ENCODE measurements at regions not wholly inside any gene's neighbourhood (a gene's known extent, or its start where the extent isn't known, plus 50 kb on each side); places are given as distances from the start of the nearest gene placed in this dataset.

- WGBS (ENCODE audit: low lambda C conversion rate) = 47% methylated on average over 14 of the region's 14 CpGs
- H2AFZ ChIP-seq (ENCODE audit: low read length) = no peak overlapping the region
- CTCF ChIA-PET (ENCODE audit: low intra/inter-chr PET ratio, low total read pairs) = no interaction called here
- H3K4me3 ChIP-seq (replicated peaks in 1 of 3; ENCODE audit: insufficient read depth in 1 of 3, low read depth in 2 of 3, low read length in 3 of 3) = no peak overlapping the region
- H3K79me2 ChIP-seq (ENCODE audit: insufficient read depth, low read length) = no peaks in the 10 kb centered on the region
- H3K27me3 ChIP-seq (ENCODE audit: control insufficient read depth in 1 of 2, insufficient read depth in 2 of 2, low read length in 2 of 2) = peaks cover 9 to 53% of the 10 kb centered on the region in 2 experiments
- no peak for ATAC-seq
- no peak overlapping the region for H3K4me2 ChIP-seq (ENCODE audit: low read depth, low read length)
- no peaks in the 10 kb centered on the region for H3K4me1 ChIP-seq (ENCODE audit: insufficient read depth, low read length)
- POLR2A ChIA-PET = no interaction called here
- no peak for DNase-seq (ENCODE audit: low spot score)
- H3K9ac ChIP-seq (ENCODE audit: insufficient read depth, low read depth, low read length) = no peak overlapping the region
- intact Hi-C loops (cut with micrococcal nuclease; ENCODE audit: unreplicated experiment) (no loop called here), in situ Hi-C loops (cut with HindIII; ENCODE audit: extremely low pct_ligation_motif_present, low pct_unique_long_range_greater_than_20kb) (no loop called here)
- H4K20me1 ChIP-seq (ENCODE audit: insufficient read depth, low read length) = no peaks in the 10 kb centered on the region
- TF ChIP-seq PHF21A (CRISPR knock-in tag; IDR thresholded peaks at IDR 0.05) (no peak), ARNT (IDR thresholded peaks at IDR 0.05) (no peak)
- no peak for FAIRE-seq
- no TSS peak for BruUV-seq (replicated peaks)
- H3K27ac ChIP-seq (ENCODE audit: extremely low read length, insufficient read depth, low read length) = no peak overlapping the region
- no peaks in the 10 kb centered on the region for H3K36me3 ChIP-seq (replicated peaks in 1 of 2; ENCODE audit: control insufficient read depth in 1 of 2, insufficient read depth in 2 of 2, low read length in 2 of 2)
- H3K9me3 ChIP-seq (ENCODE audit: low read length) = no peaks in the 10 kb centered on the region
Observed at GRCh38 chr2:120969613-120970355, 234.1 kb downstream of the GLI2 start.

GRCh38 chr2:120971866-120972265 lies 236.2 kb downstream of the GLI2 start:
- in situ Hi-C loops (cut with HindIII; ENCODE audit: extremely low pct_ligation_motif_present, low pct_unique_long_range_greater_than_20kb) = no loop called here
- no peaks in the 10 kb centered on the region for H4K20me1 ChIP-seq (ENCODE audit: insufficient read depth, low read length)
- no peak overlapping the region for H3K9ac ChIP-seq (ENCODE audit: insufficient read depth, low read depth, low read length)
- H2AFZ ChIP-seq (ENCODE audit: low read length) = no peak overlapping the region
- H3K79me2 ChIP-seq (ENCODE audit: insufficient read depth, low read length) = no peaks in the 10 kb centered on the region
- H3K4me2 ChIP-seq (ENCODE audit: low read depth, low read length) = no peak overlapping the region
- no peaks in the 10 kb centered on the region for H3K9me3 ChIP-seq (ENCODE audit: low read length)
- no peak for DNase-seq (ENCODE audit: low spot score)
- intact Hi-C loops (cut with micrococcal nuclease; ENCODE audit: unreplicated experiment) = no loop called here
- H3K27ac ChIP-seq (ENCODE audit: extremely low read length, insufficient read depth, low read length) = no peak overlapping the region
- no TSS peak for BruUV-seq (replicated peaks)
- CTCF ChIA-PET (ENCODE audit: low intra/inter-chr PET ratio, low total read pairs) = no interaction called here
- POLR2A ChIA-PET = no interaction called here
- peaks cover 11 to 56% of the 10 kb centered on the region in 2 experiments for H3K27me3 ChIP-seq (ENCODE audit: control insufficient read depth in 1 of 2, insufficient read depth in 2 of 2, low read length in 2 of 2)
- FAIRE-seq = no peak
- WGBS (ENCODE audit: low lambda C conversion rate) = 68% methylated on average over 5 of the region's 12 CpGs
- no peak overlapping the region for H3K4me3 ChIP-seq (replicated peaks in 1 of 3; ENCODE audit: insufficient read depth in 1 of 3, low read depth in 2 of 3, low read length in 3 of 3)
- H3K4me1 ChIP-seq (ENCODE audit: insufficient read depth, low read length) = no peaks in the 10 kb centered on the region
- no peaks in the 10 kb centered on the region for H3K36me3 ChIP-seq (replicated peaks in 1 of 2; ENCODE audit: control insufficient read depth in 1 of 2, insufficient read depth in 2 of 2, low read length in 2 of 2)
- ATAC-seq = no peak
- no peak for TF ChIP-seq FOXO1 (CRISPR knock-in tag; IDR thresholded peaks at IDR 0.05)
- no peak for TF ChIP-seq PREB (CRISPR knock-in tag; IDR thresholded peaks at IDR 0.05)
- no peak for TF ChIP-seq KMT2A (CRISPR knock-in tag; IDR thresholded peaks at IDR 0.05)
- TF ChIP-seq ZNF431 (CRISPR knock-in tag; IDR thresholded peaks at IDR 0.05; ENCODE audit: borderline replicate concordance, low read depth) = no peak
- no peak for TF ChIP-seq ZBTB26 (CRISPR knock-in tag; IDR thresholded peaks at IDR 0.05; ENCODE audit: borderline replicate concordance)
- TF ChIP-seq PITX1 (CRISPR knock-in tag; IDR thresholded peaks at IDR 0.05) = no peak
- TF ChIP-seq ZFYVE20 (CRISPR knock-in tag; IDR thresholded peaks at IDR 0.05; ENCODE audit: borderline replicate concordance, low read depth) = no peak
- TF ChIP-seq ZMYM2 (CRISPR knock-in tag; IDR thresholded peaks at IDR 0.05) = no peak
- TF ChIP-seq HCFC1 (IDR thresholded peaks at IDR 0.05; ENCODE audit: low read depth, low read length) = no peak
- TF ChIP-seq ZNF20 (CRISPR knock-in tag; IDR thresholded peaks at IDR 0.05) = no peak
- no peak for TF ChIP-seq ZNF510 (CRISPR knock-in tag; IDR thresholded peaks at IDR 0.05; ENCODE audit: low read depth)
- no peak for TF ChIP-seq ZNF773 (CRISPR knock-in tag; IDR thresholded peaks at IDR 0.05; ENCODE audit: borderline replicate concordance)
- no peak for TF ChIP-seq ZNF816 (CRISPR knock-in tag; IDR thresholded peaks at IDR 0.05; ENCODE audit: borderline replicate concordance)
- TF ChIP-seq SRY (CRISPR knock-in tag; IDR thresholded peaks at IDR 0.05) = no peak
- TF ChIP-seq ZNF746 (CRISPR knock-in tag; IDR thresholded peaks at IDR 0.05) = no peak
- no peak for TF ChIP-seq ZNF709 (CRISPR knock-in tag; IDR thresholded peaks at IDR 0.05)
- TF ChIP-seq ZC3H4 (CRISPR knock-in tag; IDR thresholded peaks at IDR 0.05; ENCODE audit: borderline replicate concordance) = no peak

All from HepG2 (cell line).